Pancreas (tissue), 10 donors: ENCODE measurements at regions not wholly inside any gene's neighbourhood (a gene's known extent, or its start where the extent isn't known, plus 50 kb on each side); places are given as distances from the start of the nearest gene placed in this dataset.

Source experiments
- ATAC-seq, 4 donors: fragments of 200-7000 bp; cut with Tn5 transposase; one replicate each; pipeline versions ENCODE4 v1.8.0 to v1.9.1; 2020; ENCODE audit warnings: mild to moderate bottlenecking in 4 of 4, moderate library complexity in 4 of 4
- DNase-seq, 6 donors: peaks; one replicate each; pipeline ENCODE4 v3.0.0-alpha.2; 2020
- FAIRE-seq: peaks from 2 replicates; lab custom pipeline; 2012; peaks lifted over from hg19 to GRCh38; lab: Jason Lieb, UNC
- H3K27ac ChIP-seq, 4 donors: fragments of 200-600 bp; sonication (generic); 1 replicate in 3 of 4; 2 replicates in 1 of 4; pipeline versions ENCODE4 v1.5.0 to v1.8.0; 2020
- H3K27me3 ChIP-seq, 4 donors: fragments of 200-600 bp; one replicate each; pipeline ENCODE4 v1.8.0; 2021
- H3K36me3 ChIP-seq, 3 donors: fragments of 200-600 bp; sonication (generic) in 1 of 3; one replicate each; pipeline versions ENCODE4 v1.5.0 to v1.8.0; 2020 to 2021
- H3K4me1 ChIP-seq, 3 donors: fragments of 200-600 bp; one replicate each; pipeline ENCODE4 v1.8.0; 2021
- H3K4me3 ChIP-seq, 4 donors: fragments of 200-600 bp; sonication (generic) in 2 of 4; one replicate each; pipeline versions ENCODE4 v1.5.0 to v1.8.0; 2020 to 2021
- H3K9me3 ChIP-seq, 4 donors: fragments of 200-600 bp; one replicate each; pipeline ENCODE4 v1.8.0; 2021
- WGBS, 2 donors: extraction: QIAGEN DNeasy Blood & Tissue Kit; methylation state at CpG; one replicate each; pipeline ENCODE4 v1.1.7; 2013; 5-methylcytosine and 5-hydroxymethylcytosine counted together
- intact Hi-C, 3 donors: fragments of 100-400 bp; cut with DNase I; formaldehyde crosslinking; loops; one replicate each; pipeline versions ENCODE4 v1.11.1 to v1.14.2; 2022
- TF ChIP-seq, protein P1 (sequence below), 4 donors: fragments of 200-600 bp; sonication (generic) in 3 of 4; IDR thresholded peaks; one replicate each; pipeline versions ENCODE4 v1.5.0 to v1.8.0; 2021; ENCODE audit warnings: antibody characterized with exemption in 4 of 4
- donor health status: healthy with polysubstance abuse.
- donor health status: DM: no; HTN: no; CAD: no; lungs with moderate emphysema.
- donor health status: DM: no; HTN: no; CAD: no.
- donor health status: control.
- donor health status: control.
- donor health status: Bipolar disorder and iron deficiency.
- donor health status: DM: yes; HTN: yes; CAD: no.
- donor health status: DM: no; HTN: no; CAD: no.
- donor health status: DM: no; HTN: no; CAD: no.
- donor health status: DM: yes; HTN: yes; CAD: no.

DNA sequence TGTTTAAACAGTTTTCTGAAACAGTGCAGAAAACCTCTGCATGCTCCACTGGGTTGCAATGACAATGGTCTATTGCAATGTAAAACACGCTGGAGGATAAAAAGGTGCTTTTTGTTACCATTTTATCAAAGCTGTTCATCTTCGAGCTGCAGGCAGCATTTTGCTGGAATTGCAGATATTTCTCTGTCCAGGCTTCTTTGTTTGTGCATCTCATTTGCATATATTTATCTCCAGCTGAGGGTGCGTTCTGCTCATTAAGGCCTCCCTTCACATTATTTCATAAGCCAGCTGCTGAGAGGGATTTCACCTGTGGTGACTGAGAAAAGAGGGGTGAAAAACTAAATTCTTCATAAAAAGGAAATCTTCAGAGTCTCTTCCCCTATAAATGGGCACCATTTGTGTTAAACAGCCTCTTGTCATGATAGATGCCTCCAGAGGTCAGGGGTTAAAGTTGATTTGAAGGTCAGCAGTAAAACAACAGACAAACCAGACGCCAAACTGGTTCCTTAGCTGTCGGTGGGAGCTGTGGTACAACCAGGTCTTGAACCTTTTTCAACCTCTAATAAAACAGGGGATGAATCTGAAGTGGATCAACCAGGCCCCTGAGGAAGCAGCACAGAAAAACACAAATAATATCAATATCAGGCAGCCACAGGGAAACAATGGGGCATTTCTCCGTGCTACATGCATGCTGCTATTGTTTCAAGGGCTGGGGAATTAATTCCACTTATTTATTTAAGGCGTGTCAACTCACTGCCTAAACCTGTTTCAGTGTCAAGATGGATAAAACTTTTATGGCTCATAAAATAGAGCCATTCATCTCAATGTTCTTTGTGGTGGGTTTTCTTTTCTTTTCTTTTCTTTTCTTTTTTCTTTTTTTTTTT is 265.1 kb downstream of the MEIS1 start:
- 64 to 68% methylated on average over 7 of the region's 7 CpGs for WGBS, 2 donors
- DNase-seq (no peak), ATAC-seq (peak in 2 of 4 donors; percentile 54 to 64), FAIRE-seq (no peak)
- Histone ChIP-seq H3K27ac (peak overlapping the region in 1 of 4 donors; percentile 21), H3K9me3 (no peaks in the 10 kb centered on the region), H3K4me3 (no peak overlapping the region), H3K27me3 (no peaks in the 10 kb centered on the region), H3K36me3 (no peaks in the 10 kb centered on the region), H3K4me1 (peaks cover 0 to 5% (median 0%) of the 10 kb centered on the region in 3 donors)
- intact Hi-C loops = no loop called here
- TF ChIP-seq, protein P1, sequence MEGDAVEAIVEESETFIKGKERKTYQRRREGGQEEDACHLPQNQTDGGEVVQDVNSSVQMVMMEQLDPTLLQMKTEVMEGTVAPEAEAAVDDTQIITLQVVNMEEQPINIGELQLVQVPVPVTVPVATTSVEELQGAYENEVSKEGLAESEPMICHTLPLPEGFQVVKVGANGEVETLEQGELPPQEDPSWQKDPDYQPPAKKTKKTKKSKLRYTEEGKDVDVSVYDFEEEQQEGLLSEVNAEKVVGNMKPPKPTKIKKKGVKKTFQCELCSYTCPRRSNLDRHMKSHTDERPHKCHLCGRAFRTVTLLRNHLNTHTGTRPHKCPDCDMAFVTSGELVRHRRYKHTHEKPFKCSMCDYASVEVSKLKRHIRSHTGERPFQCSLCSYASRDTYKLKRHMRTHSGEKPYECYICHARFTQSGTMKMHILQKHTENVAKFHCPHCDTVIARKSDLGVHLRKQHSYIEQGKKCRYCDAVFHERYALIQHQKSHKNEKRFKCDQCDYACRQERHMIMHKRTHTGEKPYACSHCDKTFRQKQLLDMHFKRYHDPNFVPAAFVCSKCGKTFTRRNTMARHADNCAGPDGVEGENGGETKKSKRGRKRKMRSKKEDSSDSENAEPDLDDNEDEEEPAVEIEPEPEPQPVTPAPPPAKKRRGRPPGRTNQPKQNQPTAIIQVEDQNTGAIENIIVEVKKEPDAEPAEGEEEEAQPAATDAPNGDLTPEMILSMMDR (IDR thresholded peaks at IDR 0.05) = no peak

DNA sequence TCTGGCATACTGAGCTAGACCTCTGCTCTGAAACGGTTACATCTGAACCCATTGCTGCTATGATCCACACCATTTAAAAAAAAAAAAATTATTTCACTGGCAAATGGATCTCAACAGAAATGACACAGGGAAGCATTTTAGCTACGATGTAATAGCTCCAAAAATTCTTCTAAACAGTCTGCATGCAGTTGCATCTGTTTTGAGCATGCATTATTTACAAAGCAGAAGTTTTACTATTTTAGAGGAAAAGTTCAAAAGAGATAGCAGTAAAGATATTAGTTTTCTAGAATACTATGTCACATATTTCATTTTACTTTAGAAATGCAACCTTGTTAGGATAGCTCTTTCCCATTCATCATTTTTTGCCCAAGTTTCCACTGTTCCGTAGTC is 265.7 kb downstream of the MEIS1 start:
- Histone ChIP-seq H3K4me1 (peaks cover 0 to 5% (median 0%) of the 10 kb centered on the region in 3 donors), H3K27ac (peak overlapping the region in 1 of 4 donors; percentile 21), H3K27me3 (no peaks in the 10 kb centered on the region), H3K4me3 (no peak overlapping the region), H3K9me3 (no peaks in the 10 kb centered on the region), H3K36me3 (no peaks in the 10 kb centered on the region)
- intact Hi-C loops = no loop called here
- TF ChIP-seq, protein P1 (IDR thresholded peaks at IDR 0.05) = no peak
- 69 to 74% methylated on average over 3 of the region's 3 CpGs for WGBS, 2 donors
- FAIRE-seq (no peak), DNase-seq (no peak), ATAC-seq (no peak)

DNA sequence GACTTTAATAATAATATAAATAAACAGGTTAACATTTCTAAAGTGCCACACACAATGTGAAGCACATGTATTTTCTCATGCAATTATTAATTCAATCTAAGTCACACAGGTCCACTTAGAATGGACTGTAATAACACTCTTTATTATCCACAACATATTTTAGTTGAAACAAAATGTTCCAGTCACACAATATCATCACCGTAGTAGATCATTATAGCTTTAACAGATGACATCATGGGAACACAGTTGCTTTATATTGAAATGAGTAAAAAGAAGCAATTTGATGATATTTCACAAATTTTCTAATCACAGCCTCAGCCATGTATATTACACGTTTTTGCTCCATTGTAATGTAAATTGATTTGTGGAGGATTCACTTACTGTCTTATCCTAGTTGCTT is 266.3 kb downstream of the MEIS1 start:
- no peak overlapping the region for H3K27ac ChIP-seq
- no peak for FAIRE-seq
- 61 to 72% methylated on average over 2 of the region's 2 CpGs for WGBS, 2 donors
- TF ChIP-seq, protein P1 (IDR thresholded peaks at IDR 0.05) = no peak
- H3K4me3 ChIP-seq = no peak overlapping the region
- H3K9me3 ChIP-seq = no peaks in the 10 kb centered on the region
- H3K27me3 ChIP-seq = no peaks in the 10 kb centered on the region
- no peak for DNase-seq
- intact Hi-C loops = no loop called here
- ATAC-seq = no peak
- peaks cover 0 to 5% (median 0%) of the 10 kb centered on the region in 3 donors for H3K4me1 ChIP-seq
- no peaks in the 10 kb centered on the region for H3K36me3 ChIP-seq

DNA sequence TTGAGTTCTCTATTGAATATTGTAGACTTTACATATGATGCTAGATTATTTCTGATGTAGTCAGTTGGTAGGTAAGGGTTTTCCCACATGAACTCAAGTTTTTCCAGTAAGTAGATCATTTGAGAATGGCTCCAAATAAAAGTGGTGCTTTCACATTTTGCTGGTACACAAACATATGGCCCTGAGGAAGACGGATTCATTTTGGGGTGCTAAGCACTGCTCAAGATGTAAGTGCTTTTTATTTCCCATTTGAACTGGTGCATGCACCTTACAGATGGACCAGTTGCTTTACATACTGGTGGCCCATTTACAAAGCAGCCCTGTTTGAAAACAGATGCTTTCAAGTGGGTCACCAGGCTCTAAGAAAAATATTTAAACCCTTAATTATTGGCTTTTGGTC is 266.7 kb downstream of the MEIS1 start:
- WGBS, 2 donors = 87 to 88% methylated on average over 1 of the region's 1 CpG
- ATAC-seq = no peak

More for the DNA sequence above, 266.7 kb downstream of the MEIS1 start:
- Histone ChIP-seq H3K27ac (no peak overlapping the region), H3K4me1 (peaks cover 0 to 5% (median 0%) of the 10 kb centered on the region in 3 donors), H3K4me3 (no peak overlapping the region), H3K36me3 (no peaks in the 10 kb centered on the region), H3K9me3 (no peaks in the 10 kb centered on the region), H3K27me3 (no peaks in the 10 kb centered on the region)
- intact Hi-C loops = no loop called here
- TF ChIP-seq, protein P1 (IDR thresholded peaks at IDR 0.05) = no peak
- FAIRE-seq = no peak
- DNase-seq = no peak
